Ishikawa (cell line): ENCODE measurements at regions not wholly inside any gene's neighbourhood (a gene's known extent, or its start where the extent isn't known, plus 50 kb on each side); places are given as distances from the start of the nearest gene placed in this dataset.

Source experiments
- CEBPB ChIP-seq: IDR thresholded peaks from 2 replicates; pipeline ENCODE4 v1.6.1; 2012
- FOXM1 ChIP-seq: IDR thresholded peaks from 2 replicates; pipeline ENCODE4 v1.6.1; 2012; ENCODE audit warnings: low read depth, borderline replicate concordance
- RAD21 ChIP-seq: IDR thresholded peaks from 2 replicates; pipeline ENCODE4 v1.6.1; 2012; ENCODE audit warnings: low read depth
- TAF1 ChIP-seq: IDR thresholded peaks from 2 replicates; pipeline ENCODE4 v1.6.1; 2012; ENCODE audit warnings: low read depth, mild to moderate bottlenecking
- TCF12 ChIP-seq: IDR thresholded peaks from 2 replicates; pipeline ENCODE4 v1.6.1; 2012; ENCODE audit warnings: low read depth
- YY1 ChIP-seq: IDR thresholded peaks from 2 replicates; pipeline ENCODE4 v1.6.1; 2012; ENCODE audit warnings: low read depth
- TF ChIP-seq, protein P1 (sequence below): IDR thresholded peaks from 2 replicates; pipeline ENCODE4 v1.6.1; 2012

DNA sequence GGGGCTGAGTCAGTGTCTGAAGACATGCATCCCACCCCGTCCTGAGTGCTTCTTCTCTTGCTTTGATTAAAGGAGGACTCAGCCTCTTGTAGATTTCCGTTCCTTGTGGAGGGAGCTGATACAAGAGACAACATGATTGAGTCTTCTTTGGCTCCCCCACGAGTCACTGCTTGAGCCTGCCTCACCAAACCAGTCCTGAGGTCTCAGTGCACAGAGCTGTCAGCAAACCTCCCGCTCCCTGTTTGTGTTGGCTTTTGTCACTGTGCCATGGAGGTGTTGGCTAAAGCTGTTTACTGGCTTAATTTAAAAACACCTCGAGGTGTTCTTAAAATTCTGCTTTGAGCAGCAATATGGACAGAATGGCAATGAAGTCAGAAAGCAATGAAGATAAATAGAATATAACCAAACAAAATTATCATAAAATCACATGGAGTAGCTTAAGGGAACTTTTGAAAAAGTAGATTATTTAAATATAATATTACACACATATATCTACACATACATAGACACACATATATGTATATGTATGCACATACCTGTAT lies 234.1 kb upstream of the ANKRD55 start:
- TF ChIP-seq CEBPB (no peak), YY1 (no peak), TCF12 (no peak), TAF1 (no peak), RAD21 (no peak), FOXM1 (no peak)
- TF ChIP-seq, protein P1, sequence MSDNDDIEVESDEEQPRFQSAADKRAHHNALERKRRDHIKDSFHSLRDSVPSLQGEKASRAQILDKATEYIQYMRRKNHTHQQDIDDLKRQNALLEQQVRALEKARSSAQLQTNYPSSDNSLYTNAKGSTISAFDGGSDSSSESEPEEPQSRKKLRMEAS = no peak
